HG03025 (cell line): ENCODE measurements at regions not wholly inside any gene's neighbourhood (a gene's known extent, or its start where the extent isn't known, plus 50 kb on each side); places are given as distances from the start of the nearest gene placed in this dataset.

ENCODE experiments used
- ATAC-seq: cut with Tn5 transposase; IDR thresholded peaks from one replicate; pipeline ENCODE4 v1.9.1; 2021; ENCODE audit warnings: mild to moderate bottlenecking, moderate library complexity; ENCODE audit not compliant: unreplicated experiment, low FRiP score

DNA sequence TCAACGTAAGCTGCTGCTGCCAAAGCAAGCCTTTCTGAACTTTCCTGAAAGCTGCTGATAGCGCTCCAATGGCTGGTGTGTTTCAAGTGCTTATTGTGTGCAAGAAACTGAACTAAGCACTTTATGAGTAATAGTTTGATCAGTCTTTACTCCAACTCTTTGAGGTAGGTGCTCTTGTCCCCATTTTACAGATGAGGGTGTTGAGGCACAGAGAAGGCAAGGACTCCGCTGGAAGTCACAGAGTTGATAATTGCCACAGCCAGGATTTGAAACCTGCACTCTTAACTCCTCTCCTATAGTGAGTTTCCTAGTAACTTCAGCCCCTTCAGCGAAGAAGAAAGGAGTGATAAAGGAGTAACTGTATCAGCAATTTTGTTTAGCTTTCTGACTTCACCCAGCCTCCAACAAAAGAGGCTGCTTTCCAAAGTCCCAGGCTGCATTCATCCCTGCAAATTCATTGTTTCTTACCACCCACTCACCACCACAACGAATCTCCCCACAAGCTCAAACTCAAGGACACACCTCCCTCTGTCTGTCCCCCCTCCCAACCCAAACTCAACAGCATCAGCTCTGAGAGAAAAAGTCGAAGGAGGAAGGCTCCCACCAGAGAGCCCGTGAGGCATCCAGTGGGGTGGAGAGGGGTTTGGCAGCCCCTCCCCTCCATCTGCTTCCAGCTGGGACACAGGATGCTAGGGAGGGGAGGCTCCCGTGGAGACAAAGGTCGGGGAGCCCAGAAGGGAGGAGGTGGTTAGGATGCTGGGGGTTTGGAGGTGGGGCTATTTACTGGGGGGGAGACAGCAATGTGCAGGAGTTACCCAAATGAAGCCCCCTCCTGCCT, 139.6 kb downstream of the NAV1 start:
- ATAC-seq: no peak

DNA sequence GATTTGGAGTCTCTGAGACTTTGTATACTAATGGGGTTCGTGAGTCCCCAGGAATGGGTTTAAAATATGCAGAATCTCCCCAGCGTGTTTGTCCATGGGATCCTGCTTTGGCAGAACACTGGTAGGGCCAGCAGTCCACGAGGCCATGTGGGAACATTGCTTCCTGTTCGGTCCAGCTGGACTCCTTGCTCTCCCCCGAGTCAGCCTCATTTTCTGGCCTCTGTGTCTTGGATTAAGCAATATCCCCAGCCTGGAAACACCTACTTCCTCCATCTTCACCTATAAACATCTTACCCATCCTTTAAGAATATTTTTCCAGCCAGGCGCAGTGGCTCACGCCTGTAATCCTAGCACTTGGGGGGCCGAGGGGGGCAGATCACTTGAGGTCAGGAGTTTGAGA, 142.4 kb downstream of the NAV1 start:
- ATAC-seq: no peak

DNA sequence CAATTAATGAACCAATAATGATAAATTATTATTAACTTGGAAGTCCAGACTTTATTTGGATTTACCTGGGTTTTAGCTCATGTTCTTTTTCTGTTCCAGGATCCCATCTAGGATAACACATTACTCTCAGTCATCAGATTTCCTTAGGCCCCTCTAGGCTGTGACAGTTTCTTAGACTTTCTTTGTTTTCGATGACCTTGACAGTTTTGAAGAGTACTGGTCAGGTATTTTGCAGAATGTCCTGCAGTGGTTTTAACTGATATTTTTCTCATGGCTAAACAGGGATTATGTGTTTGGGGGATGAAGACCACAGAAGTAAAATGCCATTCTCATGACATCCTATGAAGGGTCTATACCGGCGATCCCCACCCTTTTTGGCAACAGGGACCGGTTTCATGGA, 144.0 kb downstream of the NAV1 start:
- no peak for ATAC-seq

DNA sequence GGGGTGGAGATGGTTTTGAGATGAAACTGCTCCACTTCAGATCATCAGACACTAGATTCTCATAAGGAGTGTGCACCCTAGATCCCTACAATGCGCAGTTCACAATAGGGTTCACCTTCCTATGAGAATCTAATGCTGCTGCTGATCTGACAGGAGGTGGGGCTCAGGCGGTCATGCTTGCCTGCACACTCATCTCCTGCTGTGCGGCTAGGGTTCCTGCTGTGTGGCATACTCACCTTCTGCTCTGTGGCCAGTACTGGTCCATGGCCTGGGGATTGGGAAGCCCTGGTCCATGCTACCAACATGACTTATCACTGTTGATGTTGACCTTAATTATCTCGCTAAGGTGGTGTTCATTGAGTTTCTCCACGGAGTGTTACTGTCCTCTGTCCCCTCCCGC, 144.5 kb downstream of the NAV1 start:
- no peak for ATAC-seq

DNA sequence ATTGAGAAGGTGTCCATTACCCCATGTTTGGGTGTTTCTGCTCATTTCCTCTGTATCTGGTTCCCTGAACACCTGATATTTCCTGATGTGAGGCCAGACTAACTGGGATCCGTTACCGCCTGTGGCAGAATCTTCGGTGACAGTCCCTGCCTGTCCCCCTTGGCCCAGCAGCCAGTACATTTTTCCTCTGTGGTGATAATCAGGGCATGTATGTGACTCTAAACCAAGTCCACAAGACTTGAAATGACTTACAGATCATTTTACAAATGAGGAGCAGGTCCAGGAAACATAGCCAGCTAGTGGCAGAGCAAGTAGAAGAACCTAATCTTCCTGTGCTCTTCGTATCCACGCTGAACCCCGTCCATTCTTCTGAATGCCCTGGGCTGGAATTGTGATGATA, 143.5 kb upstream of the IPO9 start:
- no peak for ATAC-seq

- no peak for ATAC-seq
These were observed 142.1 kb upstream of the IPO9 start for GRCh38 chr1:201686714-201687455.

DNA sequence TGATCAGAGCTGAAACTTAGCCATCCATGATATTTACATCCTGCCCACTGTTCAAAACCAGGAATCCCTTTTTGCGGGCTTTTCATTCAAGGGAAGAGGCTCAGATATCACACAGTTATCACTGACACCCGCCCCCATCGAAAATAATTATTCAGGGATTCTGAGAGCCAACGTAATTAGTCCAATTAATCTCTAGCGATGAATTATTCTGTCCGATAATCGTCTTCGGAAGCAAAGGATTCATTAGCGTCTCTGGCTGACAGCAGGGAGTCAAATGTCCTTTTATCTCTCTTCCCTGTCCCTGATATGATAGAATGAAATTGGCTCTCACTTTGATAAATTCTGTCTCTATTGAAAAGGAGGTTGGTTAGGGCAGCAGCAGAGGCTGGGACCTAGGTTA, 140.4 kb upstream of the IPO9 start:
- no peak for ATAC-seq

GRCh38 chr1:201689647-201690046, 139.3 kb upstream of the IPO9 start:
- no peak for ATAC-seq

GRCh38 chr1:201690528-201690927, 138.4 kb upstream of the IPO9 start:
- no peak for ATAC-seq

- no peak for ATAC-seq
These were observed 137.0 kb upstream of the IPO9 start for GRCh38 chr1:201691716-201692554.

DNA sequence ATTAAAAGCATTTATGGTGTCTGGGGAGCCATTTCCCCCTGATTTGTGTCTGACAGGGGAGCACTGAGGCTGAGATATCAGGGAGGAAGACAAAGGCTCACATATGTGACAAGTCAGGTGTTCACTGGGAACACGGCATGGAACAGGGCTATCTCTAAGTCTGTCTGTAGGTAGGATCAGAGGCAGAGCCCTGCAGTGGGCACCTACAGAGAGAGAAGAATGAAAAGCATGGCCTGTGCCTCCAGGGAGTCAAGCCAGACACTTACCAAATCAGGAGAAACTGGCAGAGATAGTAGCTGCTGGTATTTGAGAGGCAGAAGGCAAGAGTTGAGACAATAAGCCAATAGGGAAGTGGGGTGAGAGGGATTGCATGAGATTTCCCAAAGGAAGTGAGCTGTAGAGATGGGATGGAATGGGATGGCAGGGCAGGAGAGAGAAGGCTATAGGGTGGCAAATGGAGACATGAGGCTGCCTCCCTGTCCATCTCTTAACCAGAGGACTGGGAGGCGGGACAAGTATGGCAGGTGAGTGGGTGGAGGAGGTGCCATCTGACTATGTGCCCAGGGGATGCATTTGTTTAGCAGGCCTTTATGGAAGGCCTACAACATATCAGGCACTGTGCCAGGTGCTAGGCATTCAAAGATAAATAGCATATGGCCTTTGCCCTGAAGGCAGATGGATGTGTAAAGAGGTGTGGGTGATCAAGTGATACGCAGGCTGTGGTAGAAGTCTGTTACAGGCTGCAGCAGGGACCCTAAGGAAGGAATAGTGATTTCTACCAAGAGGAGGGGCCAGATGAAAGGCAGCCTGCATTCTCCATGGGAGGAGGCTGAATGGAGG, 136.2 kb upstream of the IPO9 start:
- ATAC-seq: no peak

DNA sequence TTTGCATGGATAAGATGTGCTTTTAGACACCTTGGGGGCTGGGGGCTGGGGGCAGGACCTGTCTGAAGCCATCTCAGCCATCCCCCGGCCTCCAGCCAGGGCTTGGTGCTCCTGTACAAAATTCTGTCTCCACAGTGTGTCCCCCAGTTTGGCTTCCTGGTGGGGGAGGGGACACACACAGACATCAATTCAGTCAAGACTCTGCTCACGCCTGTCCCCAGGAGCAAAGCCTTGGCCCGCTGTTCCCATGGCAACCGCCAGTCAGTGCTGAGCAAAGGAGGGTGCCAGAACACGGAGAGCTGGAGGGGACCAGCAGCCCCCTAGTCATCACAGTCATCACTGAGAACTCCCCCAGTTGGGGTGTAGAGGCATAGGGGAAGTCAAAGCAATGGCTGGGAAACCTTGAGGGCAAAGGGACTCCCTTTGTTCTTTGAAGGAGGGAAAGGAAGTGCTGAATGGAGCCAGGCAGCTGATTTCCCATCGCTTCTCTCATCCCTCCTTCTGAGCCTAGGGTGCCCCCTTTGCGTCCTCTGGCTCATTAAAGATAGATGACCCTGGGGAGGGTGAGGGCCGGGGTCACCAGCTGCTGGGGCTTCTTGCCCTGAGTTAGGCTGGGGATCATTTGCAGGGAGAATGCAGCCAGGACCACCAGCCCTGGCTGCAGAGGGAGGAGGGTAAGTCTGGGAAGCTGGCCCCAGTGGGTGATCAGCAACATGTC, 134.9 kb upstream of the IPO9 start:
- ATAC-seq: no peak

DNA sequence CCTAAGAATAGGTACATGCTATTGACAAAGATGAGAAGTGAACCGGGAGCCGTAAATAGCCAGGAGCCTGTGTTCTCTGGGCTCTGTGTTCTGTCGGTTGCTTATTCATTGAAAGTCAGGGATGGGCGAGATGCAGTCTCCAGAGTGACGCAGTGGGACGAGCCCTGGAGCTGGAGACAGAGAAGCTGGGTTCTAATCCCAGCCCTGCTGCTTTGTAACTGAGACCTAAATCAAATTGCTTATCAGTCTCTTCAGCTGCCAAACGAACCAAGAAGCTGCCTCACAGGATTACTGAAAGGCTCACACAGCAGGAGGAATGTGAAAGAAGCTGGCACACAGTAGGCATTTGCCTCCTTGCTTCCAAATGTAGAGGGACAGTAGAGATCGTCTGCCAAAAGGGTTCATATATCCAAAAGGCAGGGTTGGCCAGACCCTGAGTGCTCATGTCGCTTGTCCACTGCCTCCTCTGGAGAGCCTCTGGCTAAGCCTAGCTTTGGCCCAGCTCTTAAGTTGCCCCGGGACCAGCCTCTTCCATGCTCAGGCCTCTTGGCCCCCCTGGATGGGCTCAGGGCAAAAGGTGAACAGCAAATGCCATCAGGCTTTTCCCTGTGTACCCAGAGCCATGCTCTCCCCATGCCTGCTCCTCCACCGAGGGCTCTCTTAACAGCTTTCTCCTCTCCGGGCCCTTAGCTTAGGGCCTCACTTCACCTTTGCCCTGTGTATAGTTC, 134.2 kb upstream of the IPO9 start:
- no peak for ATAC-seq

DNA sequence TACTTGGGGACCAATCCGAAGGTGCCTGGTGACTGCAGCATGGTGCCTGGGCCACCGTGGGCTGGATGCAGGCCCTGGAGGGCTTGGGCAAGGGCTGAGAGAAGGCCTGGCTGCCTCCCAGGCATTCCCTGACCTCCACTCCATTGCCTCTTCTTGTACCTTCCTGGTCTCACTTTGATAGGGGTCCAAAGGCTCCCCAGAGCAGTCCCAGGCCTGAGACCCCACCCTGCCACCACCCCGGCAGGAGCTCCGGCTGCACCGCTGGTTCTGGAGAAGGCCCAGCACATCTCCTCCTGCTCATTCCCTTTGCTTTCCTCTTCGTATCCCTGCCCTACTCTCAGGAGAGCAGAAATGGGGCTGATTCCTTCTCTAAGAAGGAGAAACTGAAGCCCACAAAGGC, 133.3 kb upstream of the IPO9 start:
- no peak for ATAC-seq

- ATAC-seq: no peak
These were observed 132.7 kb upstream of the IPO9 start for GRCh38 chr1:201696217-201696761.

DNA sequence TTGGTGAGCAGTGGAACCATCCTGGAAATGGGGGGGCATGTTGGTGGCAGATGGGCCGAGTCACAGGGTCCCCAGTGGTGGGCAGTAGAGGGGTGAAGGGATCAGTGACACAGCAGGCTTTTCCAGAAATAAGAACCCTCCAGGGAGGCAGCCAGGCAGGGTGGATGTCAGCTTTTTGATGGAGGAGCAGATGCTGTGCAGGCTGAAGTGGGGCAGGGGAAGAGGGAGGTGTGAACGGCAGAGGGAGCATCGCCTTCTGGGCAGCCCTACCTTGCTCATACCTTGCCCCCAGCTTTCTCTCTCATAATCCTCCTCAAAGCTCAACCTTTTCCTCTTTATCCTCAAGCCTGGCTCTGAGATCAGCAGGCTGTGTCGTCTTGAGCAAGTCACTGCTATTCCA, 131.8 kb upstream of the IPO9 start:
- no peak for ATAC-seq

- ATAC-seq: no peak
These were observed 127.1 kb upstream of the IPO9 start for GRCh38 chr1:201701831-201702230.

GRCh38 chr1:201702936-201703335, 126.0 kb upstream of the IPO9 start:
- ATAC-seq: no peak
